Natural killer cell (primary cell): ENCODE measurements at regions not wholly inside any gene's neighbourhood (a gene's known extent, or its start where the extent isn't known, plus 50 kb on each side); places are given as distances from the start of the nearest gene placed in this dataset.

ENCODE experiments used
- ATAC-seq, 3 donors: fragments of 150-1000 bp in 2 of 3; fragments of 200-7000 bp in 1 of 3; cut with Tn5 transposase; 1 replicate in 1 of 3; 2 replicates in 2 of 3; pipeline ENCODE4 v1.10.0; 2021; ENCODE audit warnings: mild to moderate bottlenecking in 2 of 3, moderate library complexity in 2 of 3
- DNase-seq, 2 donors: peaks; one replicate each; pipeline versions ENCODE4 v3.0.0 to v3.0.0-alpha.2; 2013 to 2021; ENCODE audit warnings: mixed read lengths in 1 of 2
- H3K27ac ChIP-seq: one replicate; pipeline ENCODE4 v1.5.1; 2013; ENCODE audit warnings: mild to moderate bottlenecking, low read length
- H3K27me3 ChIP-seq: one replicate; pipeline ENCODE4 v1.6.1; 2013; ENCODE audit warnings: low read length; ENCODE audit not compliant: control insufficient read depth, insufficient read depth
- H3K36me3 ChIP-seq: one replicate; pipeline ENCODE4 v1.6.1; 2013; ENCODE audit warnings: low read length; ENCODE audit not compliant: control insufficient read depth, insufficient read depth
- H3K4me1 ChIP-seq: one replicate; pipeline ENCODE4 v1.6.1; 2013; ENCODE audit warnings: low read length; ENCODE audit not compliant: control insufficient read depth, insufficient read depth
- H3K4me3 ChIP-seq: one replicate; pipeline ENCODE4 v1.5.1; 2013; ENCODE audit warnings: low read length
- H3K9me3 ChIP-seq: one replicate; pipeline ENCODE4 v1.6.1; 2013; ENCODE audit warnings: low read length; ENCODE audit not compliant: control insufficient read depth, insufficient read depth
- H3K27ac Mint-ChIP-seq, 2 donors: one replicate each; pipeline ENCODE4 v1.8.0; 2022; ENCODE audit warnings: mild to moderate bottlenecking in 2 of 2, mixed read lengths in 2 of 2, moderate library complexity in 1 of 2
- H3K27me3 Mint-ChIP-seq, 2 donors: one replicate each; pipeline ENCODE4 v1.8.0; 2022; ENCODE audit warnings: low read depth in 2 of 2, mixed read lengths in 2 of 2
- H3K36me3 Mint-ChIP-seq: one replicate; pipeline ENCODE4 v1.8.0; 2022; ENCODE audit warnings: mixed read lengths
- H3K4me1 Mint-ChIP-seq, 2 donors: one replicate each; pipeline ENCODE4 v1.8.0; 2022; ENCODE audit warnings: mixed read lengths in 2 of 2
- H3K4me3 Mint-ChIP-seq: one replicate; pipeline ENCODE4 v1.8.0; 2022; ENCODE audit warnings: mild to moderate bottlenecking, moderate library complexity, mixed read lengths
- H3K9me3 Mint-ChIP-seq, 2 donors: one replicate each; pipeline ENCODE4 v1.8.0; 2022; ENCODE audit warnings: mixed read lengths in 2 of 2
- WGBS: methylation state at CpG from one replicate; pipeline ENCODE4 v1.1.7; 2013; ENCODE audit warnings: missing lambda C conversion rate; ENCODE audit not compliant: insufficient coverage; 5-methylcytosine and 5-hydroxymethylcytosine counted together
- intact Hi-C: fragments of 100-400 bp; cut with micrococcal nuclease; formaldehyde crosslinking; loops from one replicate; pipeline ENCODE4 v1.14.2; 2022
- TF ChIP-seq, protein P1 (sequence below): fragments of 200-600 bp; IDR thresholded peaks from one replicate; pipeline ENCODE4 v1.8.0; 2022; ENCODE audit warnings: antibody characterized with exemption

DNA sequence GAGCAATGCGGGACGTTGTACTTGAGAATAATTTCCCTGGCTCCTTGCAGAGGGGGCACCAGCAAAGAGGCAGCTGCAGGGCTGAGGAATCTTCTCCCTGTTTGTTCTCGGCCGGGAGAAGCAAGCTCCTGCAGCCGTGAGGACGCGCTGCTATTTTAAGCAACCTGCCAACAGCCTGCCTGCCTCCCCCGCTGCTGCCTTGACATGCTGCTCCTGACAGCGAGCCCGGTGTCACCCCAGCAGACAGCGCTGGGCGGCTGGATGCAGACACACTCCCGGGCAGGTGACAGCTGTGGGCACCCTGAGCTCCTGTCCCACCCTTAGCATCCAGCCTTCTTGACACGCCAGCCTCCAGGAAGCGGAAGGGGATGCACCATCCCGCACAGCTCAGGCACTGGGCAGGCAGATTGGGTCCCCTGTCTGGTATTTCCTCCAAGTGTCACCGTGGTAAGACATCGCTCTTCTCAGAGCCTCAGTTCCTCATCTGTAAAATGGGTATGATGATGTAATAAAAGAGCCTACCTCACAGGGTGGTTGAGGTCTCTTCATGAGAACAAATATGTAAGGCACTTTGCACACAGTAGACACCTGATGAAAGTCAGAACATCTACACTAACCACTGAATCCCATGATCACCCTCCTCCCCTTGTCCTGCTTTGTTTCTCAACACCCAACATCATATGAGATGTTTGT lies 530.6 kb downstream of the MN1 start:
- no peaks in the 10 kb centered on the region for H3K36me3 ChIP-seq
- DNase-seq (no peak), ATAC-seq (no peak)
- Mint-ChIP-seq H3K9me3 (no peaks in the 10 kb centered on the region), H3K27me3 (peaks cover 25 to 45% of the 10 kb centered on the region in 2 donors), H3K4me3 (no peak overlapping the region), H3K36me3 (no peaks in the 10 kb centered on the region), H3K4me1 (no peaks in the 10 kb centered on the region), H3K27ac (no peak overlapping the region)
- no peak overlapping the region for H3K27ac ChIP-seq
- intact Hi-C loops = no loop called here
- 53% methylated on average over 18 of the region's 18 CpGs for WGBS
- no peaks in the 10 kb centered on the region for H3K9me3 ChIP-seq
- no peak overlapping the region for H3K4me3 ChIP-seq
- TF ChIP-seq, protein P1, sequence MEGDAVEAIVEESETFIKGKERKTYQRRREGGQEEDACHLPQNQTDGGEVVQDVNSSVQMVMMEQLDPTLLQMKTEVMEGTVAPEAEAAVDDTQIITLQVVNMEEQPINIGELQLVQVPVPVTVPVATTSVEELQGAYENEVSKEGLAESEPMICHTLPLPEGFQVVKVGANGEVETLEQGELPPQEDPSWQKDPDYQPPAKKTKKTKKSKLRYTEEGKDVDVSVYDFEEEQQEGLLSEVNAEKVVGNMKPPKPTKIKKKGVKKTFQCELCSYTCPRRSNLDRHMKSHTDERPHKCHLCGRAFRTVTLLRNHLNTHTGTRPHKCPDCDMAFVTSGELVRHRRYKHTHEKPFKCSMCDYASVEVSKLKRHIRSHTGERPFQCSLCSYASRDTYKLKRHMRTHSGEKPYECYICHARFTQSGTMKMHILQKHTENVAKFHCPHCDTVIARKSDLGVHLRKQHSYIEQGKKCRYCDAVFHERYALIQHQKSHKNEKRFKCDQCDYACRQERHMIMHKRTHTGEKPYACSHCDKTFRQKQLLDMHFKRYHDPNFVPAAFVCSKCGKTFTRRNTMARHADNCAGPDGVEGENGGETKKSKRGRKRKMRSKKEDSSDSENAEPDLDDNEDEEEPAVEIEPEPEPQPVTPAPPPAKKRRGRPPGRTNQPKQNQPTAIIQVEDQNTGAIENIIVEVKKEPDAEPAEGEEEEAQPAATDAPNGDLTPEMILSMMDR = no peak
- no peaks in the 10 kb centered on the region for H3K27me3 ChIP-seq
- H3K4me1 ChIP-seq = no peaks in the 10 kb centered on the region

GRCh38 chr22:27273436-27273835 lies 528.1 kb downstream of the MN1 start:
- WGBS = 61% methylated on average over 6 of the region's 8 CpGs
- peaks cover 25 to 54% of the 10 kb centered on the region in 2 donors for H3K27me3 Mint-ChIP-seq

DNA sequence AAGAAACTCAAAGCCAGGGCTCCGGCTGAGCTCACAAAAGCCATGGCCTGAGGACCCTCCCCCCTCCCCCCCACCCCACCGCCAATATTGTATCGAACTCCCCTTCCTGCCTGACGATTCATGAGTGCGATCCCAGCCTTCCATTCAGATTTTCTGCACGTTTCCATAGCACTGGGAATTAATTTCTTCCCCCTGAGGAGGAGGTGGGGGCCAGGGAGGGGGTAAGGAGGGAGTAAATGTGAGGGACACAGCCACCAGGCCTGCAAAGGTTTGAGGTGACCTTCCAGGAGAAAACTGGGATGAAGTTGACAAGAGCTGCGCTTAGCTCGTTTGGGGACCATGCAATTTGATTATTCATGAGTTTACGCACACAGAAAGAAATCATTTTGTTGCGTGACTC lies 527.7 kb downstream of the MN1 start:
- Histone ChIP-seq H3K9me3 (no peaks in the 10 kb centered on the region), H3K27me3 (no peaks in the 10 kb centered on the region), H3K36me3 (no peaks in the 10 kb centered on the region), H3K4me1 (no peaks in the 10 kb centered on the region), H3K4me3 (no peak overlapping the region), H3K27ac (no peak overlapping the region)
- Mint-ChIP-seq H3K9me3 (no peaks in the 10 kb centered on the region), H3K4me3 (no peak overlapping the region), H3K4me1 (no peaks in the 10 kb centered on the region), H3K36me3 (no peaks in the 10 kb centered on the region), H3K27me3 (peaks cover 22 to 54% of the 10 kb centered on the region in 2 donors), H3K27ac (no peak overlapping the region)
- WGBS = 85% methylated on average over 5 of the region's 10 CpGs
- DNase-seq (no peak), ATAC-seq (no peak)
- intact Hi-C loops = no loop called here
- TF ChIP-seq, protein P1 = no peak

More at GRCh38 chr22:27273436-27273835, 528.1 kb downstream of the MN1 start:
- no peak overlapping the region for H3K4me3 Mint-ChIP-seq
- H3K9me3 ChIP-seq = no peaks in the 10 kb centered on the region
- no peaks in the 10 kb centered on the region for H3K36me3 Mint-ChIP-seq
- no peaks in the 10 kb centered on the region for H3K4me1 ChIP-seq
- no peaks in the 10 kb centered on the region for H3K36me3 ChIP-seq
- intact Hi-C loops = no loop called here
- no peaks in the 10 kb centered on the region for H3K4me1 Mint-ChIP-seq
- H3K27ac Mint-ChIP-seq = no peak overlapping the region
- DNase-seq (no peak), ATAC-seq (no peak)
- H3K4me3 ChIP-seq = no peak overlapping the region
- H3K9me3 Mint-ChIP-seq = no peaks in the 10 kb centered on the region
- no peaks in the 10 kb centered on the region for H3K27me3 ChIP-seq
- TF ChIP-seq, protein P1 = no peak
- H3K27ac ChIP-seq = no peak overlapping the region
